Left cardiac atrium (tissue), 4 donors: ENCODE measurements at regions not wholly inside any gene's neighbourhood (a gene's known extent, or its start where the extent isn't known, plus 50 kb on each side); places are given as distances from the start of the nearest gene placed in this dataset.

Experiments
- ATAC-seq, 2 donors: fragments of 200-7000 bp; cut with Tn5 transposase; one replicate each; pipeline ENCODE4 v1.9.1; 2020; ENCODE audit warnings: mild to moderate bottlenecking in 2 of 2, moderate library complexity in 2 of 2
- DNase-seq: peaks from one replicate; pipeline ENCODE4 v3.0.0-alpha.2; 2020
- intact Hi-C, 2 donors: fragments of 100-400 bp; cut with DNase I; formaldehyde crosslinking; loops; one replicate each; pipeline versions ENCODE4 v1.14.1 to v1.15.1; 2022 to 2023
- donor health status: DM: no; HTN: yes; CAD: no.
- donor health status: DM: no; HTN: yes; CAD: no; lungs with severe emphysema.
- donor health status: DM: yes; HTN: yes; CAD: no.
- donor health status: Dilated cardiomyopathy.

DNA sequence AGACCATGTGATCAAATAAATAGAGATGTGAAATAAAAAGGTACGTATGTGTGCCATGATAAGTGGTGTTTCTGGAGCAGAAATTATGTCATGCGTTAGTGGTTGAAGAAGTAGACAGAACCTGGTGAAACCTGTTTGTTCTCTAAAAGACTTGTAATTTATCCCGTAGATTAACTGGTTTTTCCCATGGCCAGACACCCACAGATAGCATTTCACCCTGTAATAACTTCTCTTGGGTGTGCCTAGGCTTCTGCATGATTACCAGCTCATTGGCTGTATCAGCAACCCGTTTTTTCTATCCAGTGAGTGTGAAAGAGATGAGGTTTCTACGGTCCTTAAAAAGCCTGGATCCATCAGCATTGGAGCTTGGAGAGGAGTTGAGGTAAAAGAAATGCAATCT, 471.3 kb downstream of the NPIPA7 start:
- no peak for DNase-seq
- intact Hi-C loops, result no loop called here
- ATAC-seq, result no peak

DNA sequence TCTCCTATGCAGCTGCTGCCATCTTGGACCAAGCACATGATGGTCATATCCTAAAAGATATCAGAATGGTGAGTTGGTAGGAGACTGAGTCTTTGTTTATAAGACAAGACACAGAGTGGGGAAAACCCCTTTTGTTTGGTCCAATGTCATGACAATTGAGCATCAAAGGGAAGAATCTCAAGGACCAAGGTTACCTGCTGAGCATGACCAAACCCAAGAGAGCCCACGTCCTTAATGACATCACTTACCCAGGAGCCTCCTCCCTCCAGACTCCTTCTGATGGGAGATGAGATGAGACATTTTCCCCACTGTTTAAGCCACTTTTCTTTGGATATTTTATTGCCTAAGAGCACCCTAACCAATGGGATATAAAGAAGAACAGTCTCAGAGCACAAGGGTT, 478.1 kb downstream of the NPIPA7 start:
- ATAC-seq (no peak), DNase-seq (no peak)
- intact Hi-C loops, result no loop called here

DNA sequence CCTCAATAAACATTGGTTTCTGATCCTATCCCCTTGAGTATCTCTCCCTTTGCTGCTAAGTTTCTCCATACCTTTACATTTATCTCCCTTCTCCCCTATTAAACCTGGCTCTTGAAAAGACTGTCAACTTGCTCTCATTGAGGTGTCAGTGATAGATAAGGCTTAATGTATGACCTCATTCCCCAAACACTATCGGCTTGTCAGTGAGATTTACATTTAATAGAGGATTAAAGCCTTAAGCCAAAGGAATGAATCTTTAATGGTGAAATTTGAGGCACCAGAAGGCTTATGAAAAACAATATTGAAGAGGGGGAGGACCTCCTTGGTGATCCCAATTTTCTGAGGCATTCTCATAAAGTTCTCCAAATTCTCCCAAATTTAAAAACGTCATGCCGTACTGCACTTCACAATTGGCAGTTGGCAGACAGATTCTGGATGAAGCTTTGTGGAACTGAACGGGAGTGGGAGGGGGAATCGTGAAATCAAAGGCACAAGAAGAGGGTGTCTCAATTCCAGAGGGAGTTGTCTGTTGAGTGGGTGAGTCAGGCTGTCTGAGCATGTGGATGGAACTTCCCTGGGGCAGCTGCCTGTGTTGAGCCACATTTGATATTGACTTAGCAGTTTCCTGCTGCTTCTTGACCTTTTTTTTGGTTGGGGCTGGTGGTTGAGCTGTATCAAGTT, 478.8 kb downstream of the NPIPA7 start:
- intact Hi-C loops, result no loop called here
- DNase-seq (no peak), ATAC-seq (peak in 1 of 2 donors; percentile 47)

DNA sequence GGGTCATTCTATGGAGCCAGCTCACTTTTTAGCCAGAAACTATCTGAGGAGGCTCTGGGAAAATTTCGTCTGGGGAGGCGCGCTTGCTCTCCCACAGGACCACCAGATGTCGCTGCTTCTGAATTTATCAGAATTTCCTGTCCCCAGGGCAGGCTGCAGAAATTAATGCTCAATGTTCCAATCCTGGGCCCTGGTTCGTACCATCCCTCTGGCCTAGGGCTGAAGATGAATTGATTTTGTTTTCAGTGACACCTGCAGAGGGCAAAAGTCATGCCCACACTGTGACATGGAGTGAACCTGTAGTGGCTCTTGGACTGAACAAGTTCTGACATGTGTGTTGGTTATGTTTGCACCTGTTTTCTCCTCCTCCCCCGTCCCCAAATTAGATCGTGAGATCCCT, 482.6 kb downstream of the NPIPA7 start:
- peak; percentile 32 for DNase-seq
- ATAC-seq, result peak in 1 of 2 donors; percentile 36
- intact Hi-C loops, result loop anchor here (5.0 to 10.0 kb wide), 3 partner anchors 483 to 713 kb away; no protein-coding TSS in a partner anchor

DNA sequence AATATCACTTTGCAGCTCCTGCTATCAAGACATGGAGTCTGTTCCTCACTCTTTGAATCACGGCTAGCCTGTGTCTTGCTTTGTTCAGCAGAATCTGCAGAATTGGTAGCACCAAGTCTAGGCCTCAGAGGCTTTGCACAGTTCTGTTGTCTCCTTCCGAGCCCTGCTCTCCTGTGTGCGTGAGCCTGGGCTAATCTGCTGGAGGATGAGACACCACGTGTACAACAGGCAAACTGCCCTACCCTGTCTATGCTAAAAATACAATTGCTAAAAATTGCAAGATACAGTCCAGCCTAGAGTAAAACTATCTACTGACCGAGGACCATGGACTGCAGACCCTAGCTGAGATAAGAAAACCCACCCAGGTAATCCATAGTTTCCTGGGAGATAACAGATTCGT, 484.7 kb downstream of the NPIPA7 start:
- ATAC-seq (peak; percentile 76 to 81), DNase-seq (no peak)

DNA sequence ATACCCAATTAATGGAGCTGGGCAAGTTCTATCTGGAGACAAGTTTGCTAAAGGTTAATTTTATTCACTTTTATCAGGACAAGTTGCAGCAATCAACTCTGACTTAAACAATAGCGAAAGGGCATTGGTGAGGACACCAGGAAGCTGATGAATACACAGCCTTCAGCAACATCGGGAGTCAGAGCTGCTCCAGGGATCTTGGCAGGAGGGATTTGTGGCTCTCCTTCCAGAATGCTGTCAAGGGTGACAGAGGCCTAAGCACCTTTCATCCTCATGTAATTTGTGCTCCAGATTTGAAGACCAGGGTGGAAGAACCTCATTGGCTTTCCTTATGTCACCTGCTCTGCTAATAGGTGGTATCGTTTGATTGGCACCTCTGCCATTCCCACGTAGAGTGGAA, 485.6 kb downstream of the NPIPA7 start:
- DNase-seq, result no peak
- ATAC-seq, result peak in 1 of 2 donors; percentile 49
- intact Hi-C loops, result loop anchor here (5.0 to 10.0 kb wide), 3 partner anchors 480 to 710 kb away; no protein-coding TSS in a partner anchor

More for the DNA sequence above, 484.7 kb downstream of the NPIPA7 start:
- intact Hi-C loops, result loop anchor here (5.0 to 10.0 kb wide), 3 partner anchors 481 to 711 kb away; no protein-coding TSS in a partner anchor

DNA sequence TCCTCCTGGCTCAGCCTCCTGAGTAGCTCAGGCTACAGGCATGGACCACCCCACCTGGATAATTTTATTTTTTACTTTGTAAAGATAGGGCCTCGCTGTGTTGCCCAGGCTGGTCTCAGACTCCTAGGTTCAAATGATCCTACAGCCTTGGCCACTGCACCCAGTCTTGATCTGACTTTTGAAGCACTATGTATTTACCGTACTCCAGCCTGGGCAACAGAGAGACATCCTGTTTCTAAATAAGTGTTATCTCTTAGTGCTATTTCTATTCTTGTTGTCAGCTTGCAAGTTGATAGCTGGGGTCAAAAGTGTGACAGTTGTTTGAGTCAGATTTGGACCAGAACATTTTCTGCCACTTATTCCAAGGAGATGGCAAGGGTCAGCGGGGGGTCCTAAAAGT, 486.4 kb downstream of the NPIPA7 start:
- DNase-seq (no peak), ATAC-seq (peak; percentile 51 to 71)
- intact Hi-C loops, result loop anchor here (10.0 kb wide), 2 partner anchors 479 to 709 kb away; no protein-coding TSS in a partner anchor

DNA sequence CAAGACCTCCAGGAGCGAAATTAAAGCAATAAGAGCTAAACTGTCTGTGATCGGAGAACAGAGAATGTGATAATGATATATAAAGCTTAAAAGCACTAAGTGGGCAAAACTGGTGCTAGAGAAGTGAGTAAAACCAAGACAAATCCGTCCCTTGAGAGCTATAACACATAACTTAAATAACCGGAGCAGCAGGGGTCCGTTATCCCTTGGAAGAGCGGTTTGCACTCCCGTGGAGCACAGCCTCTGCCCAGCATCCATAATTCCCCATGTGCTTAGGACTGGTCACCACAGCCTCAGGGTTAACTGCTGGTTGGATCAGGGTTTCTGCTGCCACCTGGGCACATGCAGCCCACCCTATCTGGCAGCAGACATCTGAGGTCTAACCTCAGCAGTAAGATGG, 489.0 kb downstream of the NPIPA7 start:
- DNase-seq, result no peak
- no peak for ATAC-seq
- intact Hi-C loops, result loop anchor here (10.0 kb wide), 2 partner anchors 477 to 707 kb away; no protein-coding TSS in a partner anchor

DNA sequence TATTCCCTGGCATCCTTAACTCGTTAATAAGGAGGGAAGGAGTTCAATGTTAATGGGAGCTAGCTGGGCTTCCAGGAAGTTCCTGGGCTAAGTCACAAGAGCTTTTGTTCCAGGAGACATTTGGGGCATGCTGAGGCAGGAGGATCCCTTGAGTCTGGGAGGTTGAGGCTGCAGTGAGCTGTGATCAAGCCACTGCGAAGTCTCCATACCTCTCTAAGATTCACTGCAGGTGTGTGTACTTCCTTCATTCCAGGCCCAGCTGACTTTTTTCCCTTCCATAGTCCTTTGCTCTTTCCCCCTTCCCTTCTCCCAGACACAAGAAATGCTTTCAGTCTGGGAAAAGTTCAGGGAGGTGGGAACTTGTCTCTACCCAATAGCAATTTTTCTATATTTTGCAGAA, 489.8 kb downstream of the NPIPA7 start:
- intact Hi-C loops, result loop anchor here (10.0 kb wide), 2 partner anchors 476 to 706 kb away; no protein-coding TSS in a partner anchor
- ATAC-seq (no peak), DNase-seq (no peak)

DNA sequence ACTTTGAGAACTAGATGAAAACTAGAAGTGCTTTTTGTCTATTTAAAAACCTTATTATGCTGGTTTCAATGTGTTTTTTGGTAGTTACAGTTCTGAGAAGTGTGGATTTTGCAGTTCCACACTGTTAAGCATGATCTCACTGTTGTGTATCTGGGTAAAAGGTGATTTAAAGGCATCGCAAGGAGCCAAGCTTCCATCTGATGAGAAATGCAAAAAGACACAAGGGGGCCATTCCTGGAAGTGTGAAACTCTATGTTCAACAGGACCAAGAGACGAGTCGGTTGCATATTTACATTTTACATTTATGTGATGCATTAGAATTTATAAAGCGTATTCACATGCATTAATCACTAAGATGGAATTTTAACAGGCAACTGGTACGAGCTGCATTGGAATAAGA, 490.8 kb downstream of the NPIPA7 start:
- intact Hi-C loops, result loop anchor here (10.0 kb wide), 2 partner anchors 475 to 705 kb away; no protein-coding TSS in a partner anchor

DNA sequence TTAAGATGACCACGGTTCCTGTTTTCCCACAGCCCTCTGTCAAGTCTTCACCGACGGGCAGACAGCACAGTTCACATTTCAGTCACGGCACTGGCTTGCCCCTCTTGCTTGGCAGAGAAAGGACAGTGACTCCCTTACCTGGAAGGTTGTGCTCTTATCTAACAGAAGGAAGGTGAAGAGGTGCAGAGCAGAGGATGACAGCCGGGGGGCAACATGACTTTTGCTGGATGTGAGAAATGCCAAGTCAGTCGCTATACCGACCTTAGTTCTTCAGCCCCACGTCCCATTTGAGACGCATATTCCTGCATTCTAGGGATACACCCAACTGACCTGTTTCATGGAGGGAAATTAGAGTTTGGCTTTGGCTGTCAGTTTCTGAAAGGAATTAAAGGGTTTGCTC, 492.3 kb downstream of the NPIPA7 start:
- ATAC-seq, result no peak
- DNase-seq, result no peak
- intact Hi-C loops, result no loop called here

More for the DNA sequence above, 490.8 kb downstream of the NPIPA7 start:
- no peak for DNase-seq
- no peak for ATAC-seq

DNA sequence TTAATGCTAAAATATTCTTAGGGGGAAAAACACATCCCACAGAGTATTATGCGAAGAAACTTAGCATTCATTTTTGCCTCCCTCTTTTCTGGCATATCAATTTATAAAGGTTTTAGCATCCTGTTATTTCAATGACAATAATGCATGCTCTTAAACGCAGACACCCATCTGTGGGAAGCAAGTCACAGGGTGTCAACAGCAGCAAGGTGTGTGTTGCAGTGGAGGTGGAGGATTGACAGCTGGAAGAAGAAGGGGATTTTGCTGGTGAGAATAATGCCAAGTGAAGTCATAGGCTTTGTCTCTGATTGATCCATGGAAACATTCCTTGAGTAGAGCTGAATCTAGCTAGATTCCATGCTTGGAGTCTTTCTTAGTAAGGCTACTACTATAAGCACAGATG, 498.1 kb downstream of the NPIPA7 start:
- DNase-seq (no peak), ATAC-seq (no peak)
- intact Hi-C loops, result no loop called here

DNA sequence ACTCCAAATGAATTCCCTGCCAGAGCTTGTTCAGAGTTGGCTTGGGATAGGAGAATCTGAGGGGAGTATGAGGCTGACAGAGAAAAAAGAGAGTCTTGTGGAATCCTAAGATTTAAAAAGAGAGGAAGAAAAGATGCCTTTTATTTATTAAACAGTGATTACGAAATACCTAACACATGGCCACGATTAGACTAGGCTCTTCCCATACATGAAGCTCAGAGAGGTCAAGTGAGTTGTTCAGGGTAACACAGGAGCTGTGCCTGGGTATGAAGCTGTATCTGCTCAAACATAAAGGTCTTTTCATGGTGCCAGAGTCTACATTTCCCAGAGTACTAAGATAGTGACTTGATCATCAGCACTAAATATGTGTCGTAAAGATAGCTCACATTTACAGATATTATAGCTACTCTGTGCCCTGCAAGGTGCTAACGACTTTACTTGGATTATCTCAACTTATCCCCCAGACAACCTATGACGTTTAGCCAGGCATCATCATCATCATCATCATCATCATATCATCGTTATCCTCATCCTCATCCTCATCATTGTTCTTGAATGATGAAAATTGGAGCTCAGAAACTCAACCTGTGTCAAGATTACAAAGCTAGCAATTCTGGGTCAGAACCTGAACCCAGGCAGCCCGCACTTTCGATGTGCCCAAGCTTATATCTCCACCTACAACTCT, 500.8 kb downstream of the NPIPA7 start:
- intact Hi-C loops, result no loop called here
- ATAC-seq, result no peak
- DNase-seq, result no peak

DNA sequence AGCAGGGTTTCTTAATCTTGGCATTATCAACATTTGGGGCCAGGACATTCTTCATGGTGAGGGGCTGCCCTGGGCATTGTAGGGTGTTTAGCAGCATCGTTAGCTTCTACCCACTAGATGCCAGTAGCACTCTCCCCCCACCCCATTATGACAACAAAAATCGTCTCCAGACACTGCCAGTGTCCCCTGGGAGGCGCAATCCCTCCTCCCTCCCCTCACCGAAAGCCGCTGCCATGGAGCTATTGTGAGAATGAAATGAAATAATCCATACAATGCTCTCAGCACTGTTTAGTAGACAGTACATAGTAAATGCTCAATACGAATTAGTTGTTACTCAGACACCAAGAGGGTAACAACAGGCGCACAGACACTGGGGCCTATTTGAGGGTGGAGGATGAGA, 502.9 kb downstream of the NPIPA7 start:
- DNase-seq (no peak), ATAC-seq (no peak)
- intact Hi-C loops, result no loop called here

DNA sequence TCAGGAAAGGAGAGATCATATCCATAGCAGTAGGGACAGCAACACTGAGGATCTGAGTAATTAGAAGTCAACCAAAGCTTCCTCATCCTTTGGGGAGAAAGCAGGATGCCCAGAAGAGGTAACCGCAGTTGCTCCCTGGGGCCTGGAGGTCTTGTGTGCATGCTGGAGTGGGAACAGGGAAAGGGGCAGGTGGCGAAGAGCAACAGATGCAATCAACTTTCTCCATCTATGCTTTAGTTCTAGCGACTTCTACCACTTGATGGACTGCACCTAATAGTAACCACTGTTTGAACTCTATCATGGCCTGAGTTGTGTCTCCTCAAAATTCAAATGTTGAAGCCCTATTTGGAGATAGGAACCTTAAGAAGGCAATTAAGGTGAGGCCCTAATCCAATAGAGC, 503.8 kb downstream of the NPIPA7 start:
- ATAC-seq (no peak), DNase-seq (no peak)
- intact Hi-C loops, result no loop called here

DNA sequence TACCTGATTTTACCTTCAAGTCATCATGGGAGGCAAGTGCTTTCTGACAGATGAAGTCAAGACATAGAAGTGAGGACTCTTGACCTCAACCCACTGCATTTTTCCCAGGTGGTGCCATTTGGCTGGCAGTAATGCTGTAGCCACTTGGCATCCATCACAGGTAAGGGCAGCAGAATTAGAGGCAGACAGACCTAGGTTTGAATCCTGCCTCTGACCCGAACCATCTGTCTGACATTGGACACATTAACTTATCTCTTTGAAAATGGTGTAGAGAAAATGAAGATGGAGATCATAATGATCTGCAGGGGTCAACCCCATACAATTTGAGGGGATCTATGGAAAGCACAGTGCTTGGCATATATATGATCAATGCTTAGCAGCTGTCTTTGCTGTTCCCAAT, 505.5 kb downstream of the NPIPA7 start:
- ATAC-seq, result no peak
- no peak for DNase-seq
- intact Hi-C loops, result no loop called here

DNA sequence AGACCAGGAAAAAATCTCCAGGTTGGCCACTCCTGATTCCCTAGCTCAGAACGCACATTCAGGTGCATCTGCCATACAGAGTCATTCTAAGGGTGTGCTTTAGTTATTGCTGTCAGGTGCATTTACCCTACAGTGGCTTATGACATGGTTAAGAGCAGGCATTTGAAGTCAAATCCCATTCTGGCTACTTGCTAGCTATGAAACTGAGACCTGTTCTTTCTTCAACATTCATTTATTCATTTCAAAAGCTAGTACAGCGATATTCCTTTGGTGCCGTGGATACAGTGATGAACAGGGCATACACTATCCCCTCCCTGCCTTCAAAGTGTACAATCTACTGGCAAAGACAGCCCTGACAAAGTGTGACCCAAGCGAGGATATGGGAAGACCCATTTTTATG, 508.3 kb downstream of the NPIPA7 start:
- intact Hi-C loops, result no loop called here
- ATAC-seq (no peak), DNase-seq (no peak)

DNA sequence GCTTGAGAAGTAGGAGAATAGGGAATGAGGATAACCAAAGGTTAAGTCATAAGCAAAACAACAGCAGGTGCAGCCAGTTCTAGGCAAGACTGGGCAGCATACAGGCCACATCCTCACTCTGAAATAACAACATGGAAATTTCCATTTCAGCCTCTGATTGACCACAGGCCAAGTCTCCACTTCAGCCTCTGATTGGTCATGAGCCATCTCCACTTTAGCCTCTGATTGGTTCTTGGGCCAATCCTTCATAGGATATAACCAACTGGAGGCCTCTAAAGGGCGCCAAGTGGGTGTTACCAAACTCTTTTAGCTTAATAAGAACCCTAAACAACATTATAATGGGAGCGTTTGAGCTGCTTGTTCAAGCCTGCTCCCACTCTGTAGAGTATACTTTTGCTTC, 512.0 kb downstream of the NPIPA7 start:
- intact Hi-C loops, result no loop called here
- DNase-seq (no peak), ATAC-seq (no peak)

DNA sequence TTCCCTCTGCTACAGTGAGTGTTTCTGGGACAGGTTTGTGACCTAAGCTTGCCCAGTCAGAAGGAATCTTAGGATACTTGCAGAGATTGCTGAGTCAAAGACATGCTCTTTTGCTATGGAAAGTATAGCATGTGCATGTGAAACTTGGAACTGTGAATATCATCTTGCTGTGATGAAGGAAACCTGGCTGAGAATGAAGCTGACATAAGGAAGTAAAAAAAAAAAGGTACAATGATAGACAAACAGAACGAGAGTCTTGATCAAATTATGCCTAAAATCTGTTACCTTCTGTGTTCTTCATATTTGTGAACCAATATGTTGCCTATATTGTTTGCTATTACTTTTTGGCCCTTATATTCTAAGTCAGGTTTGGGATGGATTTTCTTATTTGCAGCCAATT, 525.7 kb downstream of the NPIPA7 start:
- ATAC-seq, result no peak
- DNase-seq, result no peak
- intact Hi-C loops, result no loop called here

DNA sequence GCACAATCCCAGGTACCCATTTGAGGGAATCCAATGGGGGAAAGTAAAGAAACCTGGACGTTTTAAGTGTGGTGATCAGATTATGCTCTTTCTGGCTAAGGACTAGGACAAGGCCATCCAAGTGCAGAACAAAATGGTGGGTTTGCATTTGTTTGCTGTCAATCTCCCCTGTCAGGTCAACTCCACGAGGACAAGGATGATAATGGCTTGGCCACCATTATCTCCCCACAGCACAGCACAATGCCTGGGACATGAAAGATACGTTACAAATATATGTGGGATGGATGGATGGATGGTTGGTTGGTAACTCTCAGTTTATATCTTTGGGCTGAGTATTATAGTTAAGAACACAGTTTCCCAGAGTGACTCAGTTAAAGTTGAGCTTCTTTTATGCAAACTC, 526.9 kb downstream of the NPIPA7 start:
- no peak for DNase-seq
- no peak for ATAC-seq
- intact Hi-C loops, result no loop called here

DNA sequence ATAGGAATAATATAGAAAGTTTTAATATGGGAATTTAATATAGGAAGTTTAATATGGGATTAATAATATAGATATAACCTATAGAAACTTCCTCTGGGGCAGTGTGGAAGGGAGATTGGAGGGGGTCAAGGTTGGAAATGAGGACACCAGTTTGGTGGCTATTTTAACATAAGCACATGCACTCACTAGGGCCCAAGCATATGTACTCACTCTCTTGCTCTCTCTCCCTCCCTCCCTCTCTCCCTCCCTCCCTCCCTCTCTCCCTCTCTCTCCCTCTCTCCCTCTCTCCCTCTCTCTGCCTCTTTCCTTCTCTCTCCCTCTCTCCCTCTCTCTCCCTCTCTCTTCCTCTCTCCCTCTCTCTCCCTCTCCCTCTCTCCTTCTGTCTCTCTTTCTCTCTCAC, 528.1 kb downstream of the NPIPA7 start:
- intact Hi-C loops, result no loop called here
- no peak for ATAC-seq
- DNase-seq, result no peak
